ENCODE measurements at regions not wholly inside any gene's neighbourhood (a gene's known extent, or its start where the extent isn't known, plus 50 kb on each side); places are given as distances from the start of the nearest gene placed in this dataset.

- TF ChIP-seq CTCF (IDR thresholded peaks at IDR 0.05; ENCODE audit: low read depth, low read length, missing control alignments), result no peak
- no peak for DNase-seq (ENCODE audit: extremely low read depth, low read depth)
- no peak overlapping the region for H3K4me3 ChIP-seq (replicated peaks; ENCODE audit: low read depth, low read length)
Measured at GRCh38 chr4:164212134-164212533, 541.8 kb upstream of the SMIM31 start.

- no peak overlapping the region for H3K4me3 ChIP-seq (replicated peaks; ENCODE audit: low read depth, low read length)
- TF ChIP-seq CTCF (IDR thresholded peaks at IDR 0.05; ENCODE audit: low read depth, low read length, missing control alignments), result no peak
- no peak for DNase-seq (ENCODE audit: extremely low read depth, low read depth)
Measured at GRCh38 chr4:164212714-164213113, 541.2 kb upstream of the SMIM31 start.

- no peak for TF ChIP-seq CTCF (IDR thresholded peaks at IDR 0.05; ENCODE audit: low read depth, low read length, missing control alignments)
- no peak overlapping the region for H3K4me3 ChIP-seq (replicated peaks; ENCODE audit: low read depth, low read length)
- no peak for DNase-seq (ENCODE audit: extremely low read depth, low read depth)
Measured at GRCh38 chr4:164215113-164215741, 538.7 kb upstream of the SMIM31 start.

- TF ChIP-seq CTCF (IDR thresholded peaks at IDR 0.05; ENCODE audit: low read depth, low read length, missing control alignments), result no peak
- DNase-seq (ENCODE audit: extremely low read depth, low read depth), result no peak
Measured at GRCh38 chr4:164221631-164222030, 532.3 kb upstream of the SMIM31 start.

GRCh38 chr4:164224871-164225270, 529.1 kb upstream of the SMIM31 start:
- no peak for DNase-seq (ENCODE audit: extremely low read depth, low read depth)
- no peak for TF ChIP-seq CTCF (IDR thresholded peaks at IDR 0.05; ENCODE audit: low read depth, low read length, missing control alignments)
- no peak overlapping the region for H3K4me3 ChIP-seq (replicated peaks; ENCODE audit: low read depth, low read length)

More at GRCh38 chr4:164221631-164222030, 532.3 kb upstream of the SMIM31 start:
- H3K4me3 ChIP-seq (replicated peaks; ENCODE audit: low read depth, low read length), result no peak overlapping the region

GRCh38 chr4:164229255-164229654, 524.7 kb upstream of the SMIM31 start:
- no peak overlapping the region for H3K4me3 ChIP-seq (replicated peaks; ENCODE audit: low read depth, low read length)
- no peak for DNase-seq (ENCODE audit: extremely low read depth, low read depth)
- no peak for TF ChIP-seq CTCF (IDR thresholded peaks at IDR 0.05; ENCODE audit: low read depth, low read length, missing control alignments)

GRCh38 chr4:164239433-164239832, 514.5 kb upstream of the SMIM31 start:
- DNase-seq (ENCODE audit: extremely low read depth, low read depth), result no peak
- no peak for TF ChIP-seq CTCF (IDR thresholded peaks at IDR 0.05; ENCODE audit: low read depth, low read length, missing control alignments)
- no peak overlapping the region for H3K4me3 ChIP-seq (replicated peaks; ENCODE audit: low read depth, low read length)
